ENCODE measurements at regions not wholly inside any gene's neighbourhood (a gene's known extent, or its start where the extent isn't known, plus 50 kb on each side); places are given as distances from the start of the nearest gene placed in this dataset.

- TF ChIP-seq REST (IDR thresholded peaks at IDR 0.05; ENCODE audit: insufficient read depth in 1 of 2, low read depth in 2 of 2, low read length in 1 of 2), result no peak
- no peak for TF ChIP-seq TCF7L2 (IDR thresholded peaks at IDR 0.05; ENCODE audit: low read depth, low read length)
- TF ChIP-seq CTCF (IDR thresholded peaks at IDR 0.05), result no peak
- TF ChIP-seq SIN3A (IDR thresholded peaks at IDR 0.05; ENCODE audit: borderline replicate concordance, insufficient read depth, low read depth, low read length), result no peak
- TF ChIP-seq POLR2AphosphoS5 (IDR thresholded peaks at IDR 0.05; ENCODE audit: low read depth, low read length), result no peak
- Histone ChIP-seq H3K36me3 (ENCODE audit: control insufficient read depth, insufficient read depth, low read length) (no peaks in the 10 kb centered on the region; the same call in 1 of the 2 replicates), H3K27me3 (ENCODE audit: control insufficient read depth, insufficient read depth, low read length) (no peaks in the 10 kb centered on the region), H3K4me3 (ENCODE audit: low read depth in 2 of 2, low read length in 2 of 2) (no peak overlapping the region), H3K9me3 (ENCODE audit: control insufficient read depth, insufficient read depth, low read depth, low read length) (no peaks in the 10 kb centered on the region), H3K4me1 (ENCODE audit: control insufficient read depth, insufficient read depth, low read length) (no peaks in the 10 kb centered on the region; the same call in 1 of the 2 replicates), H3K27ac (ENCODE audit: low read length) (no peak overlapping the region)
- POLR2A ChIA-PET, result no interaction called here
- ATAC-seq (no peak), DNase-seq (ENCODE audit: low read depth, low spot score) (no peak)
- intact Hi-C loops (cut with micrococcal nuclease; ENCODE audit: unreplicated experiment), result loop anchor here (10.0 kb wide), 1 partner anchor 540 kb away; the partner anchor contains the start of gene APP
- CTCF ChIA-PET, result no interaction called here
- BruUV-seq (replicated peaks), result no TSS peak
- in situ Hi-C loops (cut with HindIII; ENCODE audit: low pct_unique_long_range_greater_than_20kb, low sequenced_read_pairs), result no loop called here
Measured at GRCh38 chr21:26715116-26715515, 130.1 kb downstream of the ADAMTS1 start.

GRCh38 chr21:26710155-26710554 lies 135.1 kb downstream of the ADAMTS1 start:
- Histone ChIP-seq H3K4me3 (ENCODE audit: low read depth in 2 of 2, low read length in 2 of 2) (no peak overlapping the region), H3K27me3 (ENCODE audit: control insufficient read depth, insufficient read depth, low read length) (no peaks in the 10 kb centered on the region), H3K27ac (ENCODE audit: low read length) (no peak overlapping the region), H3K9me3 (ENCODE audit: control insufficient read depth, insufficient read depth, low read depth, low read length) (no peaks in the 10 kb centered on the region), H3K4me1 (ENCODE audit: control insufficient read depth, insufficient read depth, low read length) (no peaks in the 10 kb centered on the region), H3K36me3 (ENCODE audit: control insufficient read depth, insufficient read depth, low read length) (no peaks in the 10 kb centered on the region; the same call in 1 of the 2 replicates)
- ChIA-PET POLR2A (no interaction called here), CTCF (interaction anchor here (0.6 kb wide), 2 partner anchors 1002 to 1097 kb away, joined by 3 read pairs; no protein-coding TSS in a partner anchor)
- intact Hi-C loops (cut with micrococcal nuclease; ENCODE audit: unreplicated experiment) (loop anchor here (10.0 kb wide), 1 partner anchor 535 kb away; the partner anchor contains the start of gene APP), in situ Hi-C loops (cut with HindIII; ENCODE audit: low pct_unique_long_range_greater_than_20kb, low sequenced_read_pairs) (no loop called here)
- BruUV-seq (replicated peaks), result no TSS peak
- TF ChIP-seq SIN3A (IDR thresholded peaks at IDR 0.05; ENCODE audit: borderline replicate concordance, insufficient read depth, low read depth, low read length) (no peak), TCF7L2 (IDR thresholded peaks at IDR 0.05; ENCODE audit: low read depth, low read length) (no peak), CTCF (IDR thresholded peaks at IDR 0.05) (no peak), POLR2AphosphoS5 (IDR thresholded peaks at IDR 0.05; ENCODE audit: low read depth, low read length) (no peak), REST (IDR thresholded peaks at IDR 0.05; ENCODE audit: insufficient read depth in 1 of 2, low read depth in 2 of 2, low read length in 1 of 2) (no peak)
- DNase-seq (ENCODE audit: low read depth, low spot score) (no peak), ATAC-seq (no peak)
